Ovary (tissue), 7 donors: ENCODE measurements at regions not wholly inside any gene's neighbourhood (a gene's known extent, or its start where the extent isn't known, plus 50 kb on each side); places are given as distances from the start of the nearest gene placed in this dataset.

Experiments
- DNase-seq, 5 donors: peaks; one replicate each; pipeline ENCODE4 v3.0.0-alpha.2; 2019 to 2020
- H3K27ac ChIP-seq, 2 donors: fragments of 200-600 bp; one replicate each; pipeline versions ENCODE4 v1.5.1 to v1.8.0; 2019 to 2022
- H3K27me3 ChIP-seq: fragments of 200-600 bp; one replicate; pipeline ENCODE4 v1.8.0; 2022
- H3K36me3 ChIP-seq: fragments of 200-600 bp; sonication (generic); one replicate; pipeline ENCODE4 v1.5.1; 2019
- H3K4me1 ChIP-seq: one replicate; pipeline ENCODE4 v1.8.1; 2013; ENCODE audit warnings: mild to moderate bottlenecking, moderate library complexity; ENCODE audit not compliant: insufficient read depth
- H3K4me3 ChIP-seq: fragments of 200-600 bp; sonication (generic); one replicate; pipeline ENCODE4 v1.5.1; 2017
- H3K9me3 ChIP-seq, 2 donors: fragments of 200-600 bp in 1 of 2; sonication (generic) in 1 of 2; one replicate each; pipeline versions ENCODE4 v1.5.1 to v1.8.1; 2013 to 2019; ENCODE audit warnings: mild to moderate bottlenecking in 1 of 2, moderate library complexity in 1 of 2
- EP300 ChIP-seq: sonication (generic); formaldehyde crosslinking; IDR thresholded peaks from one replicate; pipeline ENCODE4 v1.6.1; 2017; ENCODE audit warnings: antibody characterized with exemption
- POLR2A ChIP-seq: fragments of 450-650 bp; IDR thresholded peaks from one replicate; pipeline ENCODE4 v1.6.1; 2017; ENCODE audit warnings: antibody characterized with exemption, mild to moderate bottlenecking, moderate library complexity
- WGBS, 3 donors: extraction: QIAGEN DNeasy Blood & Tissue Kit in 1 of 3; methylation state at CpG; one replicate each; pipeline versions ENCODE4 v1.1.5 to v1.1.7; 2013 to 2017; 5-methylcytosine and 5-hydroxymethylcytosine counted together
- intact Hi-C, 4 donors: fragments of 100-400 bp; cut with DNase I; formaldehyde crosslinking; loops; one replicate each; pipeline versions ENCODE4 v1.11.0 to v1.15.1; 2022 to 2023
- TF ChIP-seq, protein P1 (sequence below), 3 donors: fragments of 450-650 bp in 2 of 3; fragments of 200-600 bp in 1 of 3; IDR thresholded peaks; one replicate each; pipeline versions ENCODE4 v1.5.1 to v1.8.0; 2016 to 2022; ENCODE audit warnings: antibody characterized with exemption in 3 of 3, mild to moderate bottlenecking in 1 of 3
- donor health status: DM: no; HTN: no; CAD: no; lungs with moderate emphysema.
- donor health status: DM: no; HTN: no; CAD: no.
- donor health status: Bipolar disorder and iron deficiency.
- donor health status: DM: no; HTN: no; CAD: no.
- donor health status: DM: yes; HTN: yes; CAD: no.

DNA sequence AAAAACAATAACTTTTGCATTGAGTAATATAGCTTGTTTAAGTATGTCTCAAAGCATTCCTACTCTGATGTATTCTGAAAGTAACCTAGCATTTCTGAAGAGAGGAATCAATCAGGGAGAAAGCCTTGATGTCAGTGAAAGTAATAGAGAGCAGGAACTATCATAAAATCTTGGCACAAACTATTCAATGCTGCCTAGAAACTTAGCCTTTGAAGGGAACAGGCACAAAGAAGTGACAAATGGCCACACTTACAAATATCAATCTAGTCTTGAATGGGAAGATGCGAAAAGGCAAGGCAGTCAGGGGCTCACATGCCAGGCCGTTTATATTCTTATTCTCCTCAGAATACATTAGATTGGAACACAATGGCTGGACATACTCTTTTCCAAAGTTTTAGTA lies 576.5 kb upstream of the ANO3 start:
- Histone ChIP-seq H3K36me3 (no peaks in the 10 kb centered on the region), H3K27me3 (no peaks in the 10 kb centered on the region), H3K4me3 (no peak overlapping the region), H3K27ac (no peak overlapping the region), H3K4me1 (no peaks in the 10 kb centered on the region), H3K9me3 (no peaks in the 10 kb centered on the region)
- WGBS, 3 donors, result 22 to 73% (median 66%) methylated on average over 2 of the region's 2 CpGs
- intact Hi-C loops, result no loop called here
- no peak for TF ChIP-seq POLR2A
- no peak for TF ChIP-seq EP300
- TF ChIP-seq, protein P1, sequence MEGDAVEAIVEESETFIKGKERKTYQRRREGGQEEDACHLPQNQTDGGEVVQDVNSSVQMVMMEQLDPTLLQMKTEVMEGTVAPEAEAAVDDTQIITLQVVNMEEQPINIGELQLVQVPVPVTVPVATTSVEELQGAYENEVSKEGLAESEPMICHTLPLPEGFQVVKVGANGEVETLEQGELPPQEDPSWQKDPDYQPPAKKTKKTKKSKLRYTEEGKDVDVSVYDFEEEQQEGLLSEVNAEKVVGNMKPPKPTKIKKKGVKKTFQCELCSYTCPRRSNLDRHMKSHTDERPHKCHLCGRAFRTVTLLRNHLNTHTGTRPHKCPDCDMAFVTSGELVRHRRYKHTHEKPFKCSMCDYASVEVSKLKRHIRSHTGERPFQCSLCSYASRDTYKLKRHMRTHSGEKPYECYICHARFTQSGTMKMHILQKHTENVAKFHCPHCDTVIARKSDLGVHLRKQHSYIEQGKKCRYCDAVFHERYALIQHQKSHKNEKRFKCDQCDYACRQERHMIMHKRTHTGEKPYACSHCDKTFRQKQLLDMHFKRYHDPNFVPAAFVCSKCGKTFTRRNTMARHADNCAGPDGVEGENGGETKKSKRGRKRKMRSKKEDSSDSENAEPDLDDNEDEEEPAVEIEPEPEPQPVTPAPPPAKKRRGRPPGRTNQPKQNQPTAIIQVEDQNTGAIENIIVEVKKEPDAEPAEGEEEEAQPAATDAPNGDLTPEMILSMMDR (IDR thresholded peaks at IDR 0.05), result no peak
- DNase-seq, result no peak

DNA sequence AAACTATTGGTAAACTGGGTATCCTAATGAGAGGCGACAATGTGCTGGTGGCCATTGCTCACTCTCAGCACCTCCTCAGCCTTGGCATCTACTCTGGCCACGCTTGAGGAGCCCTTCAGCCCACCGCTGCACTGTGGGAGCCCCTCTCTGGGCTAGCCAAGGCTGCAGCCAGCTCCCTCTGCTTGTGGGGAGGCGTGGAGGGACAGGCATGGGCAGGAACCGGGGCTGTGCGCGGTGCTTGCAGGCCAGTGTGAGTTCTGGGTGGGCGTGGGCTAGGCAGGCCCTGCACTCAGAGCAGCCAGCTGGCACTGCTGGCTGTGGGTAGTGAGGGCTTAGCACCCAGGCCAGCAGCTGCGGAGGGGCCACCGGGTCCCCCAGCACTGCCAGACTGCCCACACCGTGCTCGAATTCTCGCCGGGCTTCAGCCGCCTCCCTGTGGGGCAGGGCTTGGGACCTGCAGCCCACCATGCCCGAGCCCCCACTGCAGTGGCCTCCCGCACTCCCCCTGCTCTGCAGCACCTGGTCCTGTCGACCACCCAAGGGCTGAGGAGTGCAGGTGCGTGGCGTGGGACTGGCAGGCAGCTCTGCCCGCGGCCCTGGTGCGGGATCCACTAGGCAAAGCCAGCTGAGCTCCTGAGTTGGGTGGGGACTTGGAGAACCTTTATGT lies 575.9 kb upstream of the ANO3 start:
- intact Hi-C loops, result no loop called here
- H3K9me3 ChIP-seq, result no peaks in the 10 kb centered on the region
- no peaks in the 10 kb centered on the region for H3K36me3 ChIP-seq
- no peak for DNase-seq
- no peak overlapping the region for H3K27ac ChIP-seq
- no peaks in the 10 kb centered on the region for H3K4me1 ChIP-seq
- WGBS, 3 donors, result 86 to 98% (median 92%) methylated on average over 18 to 23 of the region's 23 CpGs
- H3K4me3 ChIP-seq, result no peak overlapping the region
- TF ChIP-seq EP300 (no peak), POLR2A (no peak)
- TF ChIP-seq, protein P1 (IDR thresholded peaks at IDR 0.05), result no peak
- no peaks in the 10 kb centered on the region for H3K27me3 ChIP-seq

DNA sequence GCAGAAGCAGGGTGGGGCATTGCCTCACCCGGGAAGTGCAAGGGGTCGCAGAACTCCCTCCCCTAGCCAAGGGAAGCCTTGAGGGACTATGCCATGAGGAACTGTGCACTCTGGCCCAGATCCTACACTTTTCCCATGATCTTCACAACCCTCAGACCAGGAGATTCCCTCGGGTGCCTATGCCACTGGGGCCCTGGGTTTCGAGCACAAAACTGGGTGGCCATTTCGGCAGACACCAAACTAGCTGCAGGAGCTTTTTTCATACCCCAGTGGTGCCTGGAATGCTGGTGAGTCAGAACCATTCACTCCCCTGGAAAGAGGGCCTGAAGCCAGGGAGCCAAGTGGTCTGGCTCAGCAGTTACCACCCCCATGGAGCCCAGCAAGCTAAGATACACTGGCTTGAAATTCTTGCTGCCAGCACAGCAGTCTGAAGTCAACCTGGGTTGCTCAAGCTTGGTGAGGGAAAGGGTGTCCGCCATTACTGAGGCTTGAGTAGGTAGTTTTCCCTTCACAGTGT lies 573.7 kb upstream of the ANO3 start:
- intact Hi-C loops, result no loop called here
- no peaks in the 10 kb centered on the region for H3K36me3 ChIP-seq
- no peaks in the 10 kb centered on the region for H3K9me3 ChIP-seq
- no peaks in the 10 kb centered on the region for H3K4me1 ChIP-seq
- no peak for DNase-seq
- 84 to 92% (median 89%) methylated on average over 6 of the region's 6 CpGs for WGBS, 3 donors
- H3K27me3 ChIP-seq, result no peaks in the 10 kb centered on the region
- H3K4me3 ChIP-seq, result no peak overlapping the region
- H3K27ac ChIP-seq, result no peak overlapping the region
- TF ChIP-seq, protein P1 (IDR thresholded peaks at IDR 0.05), result no peak
- no peak for TF ChIP-seq EP300
- TF ChIP-seq POLR2A, result no peak

- intact Hi-C loops, result no loop called here
- no peak for TF ChIP-seq EP300
- TF ChIP-seq, protein P1 (IDR thresholded peaks at IDR 0.05), result no peak
- TF ChIP-seq POLR2A, result no peak
- Histone ChIP-seq H3K4me1 (no peaks in the 10 kb centered on the region), H3K27me3 (no peaks in the 10 kb centered on the region), H3K27ac (no peak overlapping the region), H3K9me3 (no peaks in the 10 kb centered on the region), H3K36me3 (no peaks in the 10 kb centered on the region), H3K4me3 (no peak overlapping the region)
- WGBS, 3 donors, result 56 to 76% (median 58%) methylated on average over 4 of the region's 4 CpGs
- no peak for DNase-seq
Observed at GRCh38 chr11:25766332-25767015, 565.5 kb upstream of the ANO3 start.
